ENCODE measurements at regions not wholly inside any gene's neighbourhood (a gene's known extent, or its start where the extent isn't known, plus 50 kb on each side); places are given as distances from the start of the nearest gene placed in this dataset.
A peak's percentile ranks its signal among the peaks of the same experiment; 100 is the strongest.

DNA sequence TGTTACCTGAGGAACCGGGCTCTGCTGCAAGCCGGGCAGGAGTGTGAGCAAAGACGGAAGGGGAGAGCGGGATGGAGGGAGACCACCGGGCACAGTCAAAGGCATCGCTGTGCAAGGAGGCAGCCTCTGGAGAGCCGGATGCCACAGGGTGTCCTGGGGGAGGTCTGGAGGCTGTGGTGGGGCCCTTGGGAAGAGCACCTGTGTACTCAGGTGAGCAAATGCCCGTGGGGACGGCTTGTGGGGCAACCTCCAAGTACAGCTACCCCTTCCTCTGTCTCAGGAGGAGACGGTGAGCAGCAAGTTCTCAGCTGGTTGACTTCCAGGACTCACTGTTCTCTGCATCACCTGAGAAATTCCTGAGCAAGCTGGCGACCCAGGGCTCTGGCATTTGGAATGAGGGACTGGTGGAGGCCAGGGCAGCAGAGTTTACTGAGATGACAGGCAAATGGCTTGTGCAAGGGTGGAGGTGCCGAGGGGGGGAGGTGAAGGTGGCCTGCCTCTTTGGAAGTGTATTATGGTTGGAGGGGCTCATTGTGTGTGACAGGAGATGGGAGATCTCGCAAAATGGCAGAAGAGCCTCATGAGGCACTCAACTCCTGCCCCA, 345.2 kb upstream of the SHH start:
- no peak overlapping the region for H3K4me3 ChIP-seq (ENCODE audit: low read depth, low read length, poor library complexity, severe bottlenecking)
- TF ChIP-seq EZH2 (IDR thresholded peaks at IDR 0.05; ENCODE audit: borderline replicate concordance, low read depth, low read length, poor library complexity, severe bottlenecking), result no peak
- TF ChIP-seq, protein P1, sequence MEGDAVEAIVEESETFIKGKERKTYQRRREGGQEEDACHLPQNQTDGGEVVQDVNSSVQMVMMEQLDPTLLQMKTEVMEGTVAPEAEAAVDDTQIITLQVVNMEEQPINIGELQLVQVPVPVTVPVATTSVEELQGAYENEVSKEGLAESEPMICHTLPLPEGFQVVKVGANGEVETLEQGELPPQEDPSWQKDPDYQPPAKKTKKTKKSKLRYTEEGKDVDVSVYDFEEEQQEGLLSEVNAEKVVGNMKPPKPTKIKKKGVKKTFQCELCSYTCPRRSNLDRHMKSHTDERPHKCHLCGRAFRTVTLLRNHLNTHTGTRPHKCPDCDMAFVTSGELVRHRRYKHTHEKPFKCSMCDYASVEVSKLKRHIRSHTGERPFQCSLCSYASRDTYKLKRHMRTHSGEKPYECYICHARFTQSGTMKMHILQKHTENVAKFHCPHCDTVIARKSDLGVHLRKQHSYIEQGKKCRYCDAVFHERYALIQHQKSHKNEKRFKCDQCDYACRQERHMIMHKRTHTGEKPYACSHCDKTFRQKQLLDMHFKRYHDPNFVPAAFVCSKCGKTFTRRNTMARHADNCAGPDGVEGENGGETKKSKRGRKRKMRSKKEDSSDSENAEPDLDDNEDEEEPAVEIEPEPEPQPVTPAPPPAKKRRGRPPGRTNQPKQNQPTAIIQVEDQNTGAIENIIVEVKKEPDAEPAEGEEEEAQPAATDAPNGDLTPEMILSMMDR (conservative IDR thresholded peaks at IDR 0.05; ENCODE audit: low read depth, low read length), result no peak
- intact Hi-C loops (cut with micrococcal nuclease; ENCODE audit: unreplicated experiment), result no loop called here
- no TSS peak for BruUV-seq (replicated peaks)
- H3K36me3 ChIP-seq (ENCODE audit: insufficient read depth, low read length, poor library complexity, severe bottlenecking), result no peaks in the 10 kb centered on the region
- H3K27ac ChIP-seq (ENCODE audit: low read depth, low read length, poor library complexity, severe bottlenecking), result no peak overlapping the region
- no peak for DNase-seq (ENCODE audit: low spot score)
- ChIA-PET CTCF (no interaction called here), POLR2A (ENCODE audit: low non-redundant PET) (no interaction called here)
- H3K9me3 ChIP-seq (ENCODE audit: low read depth, low read length, poor library complexity, severe bottlenecking), result no peaks in the 10 kb centered on the region
- H3K4me1 ChIP-seq (ENCODE audit: insufficient read depth, low read length, poor library complexity, severe bottlenecking), result no peaks in the 10 kb centered on the region
- peaks cover 9% of the 10 kb centered on the region for H3K27me3 ChIP-seq (replicated peaks; ENCODE audit: insufficient read depth, low read depth, low read length, poor library complexity)

DNA sequence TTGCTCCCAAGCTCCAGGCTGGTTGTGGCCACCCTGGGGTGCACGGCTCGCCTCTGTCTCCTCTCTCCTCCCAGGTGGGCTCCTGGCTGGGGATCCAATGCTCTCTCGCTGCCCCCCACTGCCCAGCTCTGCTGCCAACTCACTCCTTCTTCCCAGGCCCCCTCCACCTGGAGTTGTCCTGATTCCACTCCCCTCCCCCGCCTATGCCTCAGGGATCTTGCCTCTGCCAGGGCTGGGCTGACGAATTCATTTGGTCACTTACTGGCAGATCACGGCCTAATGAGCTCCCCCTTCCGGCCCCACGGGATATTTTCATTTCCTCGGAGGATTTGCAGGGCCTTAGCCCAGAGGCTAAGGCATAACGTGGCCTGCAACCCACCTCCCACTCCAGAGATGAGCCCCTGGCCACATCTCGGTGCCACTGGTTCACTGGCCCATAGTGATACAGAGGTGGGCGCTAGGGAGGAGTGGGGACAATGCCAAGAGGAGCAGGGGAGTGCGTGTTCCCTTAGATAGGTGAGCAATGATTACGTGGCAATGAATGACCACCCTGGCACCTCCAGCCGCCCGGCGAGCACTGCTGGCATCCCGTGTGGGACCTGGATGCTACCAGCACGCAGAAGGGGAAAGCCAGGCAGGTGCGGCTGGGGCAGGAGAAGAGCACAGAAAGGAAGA, 344.6 kb upstream of the SHH start:
- no TSS peak for BruUV-seq (replicated peaks)
- no peak overlapping the region for H3K27ac ChIP-seq (ENCODE audit: low read depth, low read length, poor library complexity, severe bottlenecking)
- peak; percentile 10 for DNase-seq (ENCODE audit: low spot score)
- no peaks in the 10 kb centered on the region for H3K36me3 ChIP-seq (ENCODE audit: insufficient read depth, low read length, poor library complexity, severe bottlenecking)
- intact Hi-C loops (cut with micrococcal nuclease; ENCODE audit: unreplicated experiment), result no loop called here
- CTCF ChIA-PET, result no interaction called here
- no peaks in the 10 kb centered on the region for H3K9me3 ChIP-seq (ENCODE audit: low read depth, low read length, poor library complexity, severe bottlenecking)
- H3K4me3 ChIP-seq (ENCODE audit: low read depth, low read length, poor library complexity, severe bottlenecking), result no peak overlapping the region
- POLR2A ChIA-PET (ENCODE audit: low non-redundant PET), result no interaction called here
- H3K27me3 ChIP-seq (replicated peaks; ENCODE audit: insufficient read depth, low read depth, low read length, poor library complexity), result peaks cover 8% of the 10 kb centered on the region
- no peaks in the 10 kb centered on the region for H3K4me1 ChIP-seq (ENCODE audit: insufficient read depth, low read length, poor library complexity, severe bottlenecking)
- no peak for TF ChIP-seq EZH2 (IDR thresholded peaks at IDR 0.05; ENCODE audit: borderline replicate concordance, low read depth, low read length, poor library complexity, severe bottlenecking)
- TF ChIP-seq, protein P1 (conservative IDR thresholded peaks at IDR 0.05; ENCODE audit: low read depth, low read length), result peak; percentile 32; the same call in 1 of the 2 replicates

DNA sequence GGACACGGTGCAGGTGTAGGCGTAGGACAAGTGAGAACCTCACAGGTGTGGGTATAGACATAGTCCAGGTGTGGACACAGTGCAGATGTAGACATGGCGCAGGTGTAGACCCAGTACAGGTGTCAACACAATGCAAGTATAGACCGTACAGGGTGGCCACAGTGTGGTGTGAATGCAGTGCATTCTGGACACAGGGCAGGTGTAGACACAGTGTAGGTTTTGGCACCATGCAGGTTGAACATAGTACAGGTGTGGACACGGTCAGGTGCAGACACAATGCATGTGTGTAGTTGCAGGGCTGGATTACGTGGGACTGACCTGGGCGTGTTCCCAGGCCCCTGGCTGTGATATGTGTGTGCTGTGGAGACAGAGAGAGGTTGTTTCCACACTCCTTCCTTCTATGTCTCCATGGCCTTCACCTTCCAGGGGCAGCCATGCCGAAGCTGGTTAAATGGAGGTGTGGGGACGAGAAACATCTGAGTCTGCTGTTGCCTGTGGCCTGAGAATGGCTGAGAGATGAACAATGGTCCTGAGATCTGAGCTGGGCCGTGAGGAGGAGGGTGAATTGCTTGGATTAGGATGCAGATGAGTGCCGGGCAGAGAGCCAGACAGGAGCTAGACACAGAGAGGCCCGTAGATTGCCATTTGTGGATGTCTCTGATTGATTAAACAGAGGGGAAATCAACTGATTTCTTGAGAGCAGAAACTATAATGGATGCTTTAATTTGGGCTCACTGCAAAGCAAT, 343.9 kb upstream of the SHH start:
- ChIA-PET CTCF (no interaction called here), POLR2A (ENCODE audit: low non-redundant PET) (no interaction called here)
- no peaks in the 10 kb centered on the region for H3K9me3 ChIP-seq (ENCODE audit: low read depth, low read length, poor library complexity, severe bottlenecking)
- intact Hi-C loops (cut with micrococcal nuclease; ENCODE audit: unreplicated experiment), result no loop called here
- H3K36me3 ChIP-seq (ENCODE audit: insufficient read depth, low read length, poor library complexity, severe bottlenecking), result no peaks in the 10 kb centered on the region
- no TSS peak for BruUV-seq (replicated peaks)
- no peak overlapping the region for H3K4me3 ChIP-seq (ENCODE audit: low read depth, low read length, poor library complexity, severe bottlenecking)
- DNase-seq (ENCODE audit: low spot score), result no peak
- peaks cover 5% of the 10 kb centered on the region for H3K27me3 ChIP-seq (replicated peaks; ENCODE audit: insufficient read depth, low read depth, low read length, poor library complexity)
- H3K4me1 ChIP-seq (ENCODE audit: insufficient read depth, low read length, poor library complexity, severe bottlenecking), result no peaks in the 10 kb centered on the region
- no peak overlapping the region for H3K27ac ChIP-seq (ENCODE audit: low read depth, low read length, poor library complexity, severe bottlenecking)
- no peak for TF ChIP-seq EZH2 (IDR thresholded peaks at IDR 0.05; ENCODE audit: borderline replicate concordance, low read depth, low read length, poor library complexity, severe bottlenecking)
- TF ChIP-seq, protein P1 (conservative IDR thresholded peaks at IDR 0.05; ENCODE audit: low read depth, low read length), result no peak
